Nephron (organoid): ENCODE measurements at regions not wholly inside any gene's neighbourhood (a gene's known extent, or its start where the extent isn't known, plus 50 kb on each side); places are given as distances from the start of the nearest gene placed in this dataset.
A peak's percentile ranks its signal among the peaks of the same experiment; 100 is the strongest.

ENCODE experiments used
- H3K27ac Mint-ChIP-seq, 3 experiments: 2 replicates each; pipeline ENCODE4 v1.8.0; 2020; ENCODE audit warnings: mixed read lengths in 3 of 3, mild to moderate bottlenecking in 2 of 3, moderate library complexity in 1 of 3
- H3K27me3 Mint-ChIP-seq: 2 replicates; pipeline ENCODE4 v1.8.0; 2021; ENCODE audit warnings: low read depth, mild to moderate bottlenecking, moderate library complexity, mixed read lengths
- H3K36me3 Mint-ChIP-seq: 2 replicates; pipeline ENCODE4 v1.8.0; 2020; ENCODE audit warnings: low read depth, mixed read lengths
- H3K4me1 Mint-ChIP-seq: 2 replicates; pipeline ENCODE4 v1.8.0; 2020; ENCODE audit warnings: mixed read lengths
- H3K4me3 Mint-ChIP-seq, 3 experiments: 2 replicates each; pipeline ENCODE4 v1.8.0; 2020; ENCODE audit warnings: mild to moderate bottlenecking in 3 of 3, mixed read lengths in 3 of 3, moderate library complexity in 2 of 3
- H3K9me3 Mint-ChIP-seq: 2 replicates; pipeline ENCODE4 v1.8.0; 2020; ENCODE audit warnings: mixed read lengths
- CTCF ChIP-seq, 3 experiments: fragments of 200-600 bp; sonication (generic); IDR thresholded peaks; one replicate each; pipeline ENCODE4 v1.5.0; 2021; ENCODE audit warnings: antibody characterized with exemption in 3 of 3; ENCODE audit not compliant: unreplicated experiment in 3 of 3

- H3K4me1 Mint-ChIP-seq, result no peaks in the 10 kb centered on the region
- H3K27me3 Mint-ChIP-seq, result no peaks in the 10 kb centered on the region
- no peak for TF ChIP-seq CTCF (IDR thresholded peaks at IDR 0.05; ENCODE audit: unreplicated experiment in 3 of 3)
- H3K27ac Mint-ChIP-seq, result no peak overlapping the region
- H3K4me3 Mint-ChIP-seq, result no peak overlapping the region
- no peaks in the 10 kb centered on the region for H3K36me3 Mint-ChIP-seq
- H3K9me3 Mint-ChIP-seq, result peaks cover 3% of the 10 kb centered on the region
These were observed 934.6 kb downstream of the TUSC7 start for GRCh38 chr3:117644203-117644602.

GRCh38 chr3:117645561-117646242 is 936.1 kb downstream of the TUSC7 start:
- Mint-ChIP-seq H3K9me3 (peaks cover 3% of the 10 kb centered on the region), H3K36me3 (no peaks in the 10 kb centered on the region), H3K4me3 (no peak overlapping the region), H3K4me1 (peaks cover 4% of the 10 kb centered on the region), H3K27ac (no peak overlapping the region), H3K27me3 (no peaks in the 10 kb centered on the region)
- no peak for TF ChIP-seq CTCF (IDR thresholded peaks at IDR 0.05; ENCODE audit: unreplicated experiment in 3 of 3)

GRCh38 chr3:117647435-117647834 is 937.9 kb downstream of the TUSC7 start:
- no peak for TF ChIP-seq CTCF (IDR thresholded peaks at IDR 0.05; ENCODE audit: unreplicated experiment in 3 of 3)
- H3K36me3 Mint-ChIP-seq, result no peaks in the 10 kb centered on the region
- no peak overlapping the region for H3K4me3 Mint-ChIP-seq
- H3K4me1 Mint-ChIP-seq, result peaks cover 12% of the 10 kb centered on the region
- peaks cover 3% of the 10 kb centered on the region for H3K9me3 Mint-ChIP-seq
- no peak overlapping the region for H3K27ac Mint-ChIP-seq
- no peaks in the 10 kb centered on the region for H3K27me3 Mint-ChIP-seq

- no peaks in the 10 kb centered on the region for H3K27me3 Mint-ChIP-seq
- no peaks in the 10 kb centered on the region for H3K36me3 Mint-ChIP-seq
- H3K9me3 Mint-ChIP-seq, result no peaks in the 10 kb centered on the region
- H3K27ac Mint-ChIP-seq, result peak overlapping the region; percentile 40 to 63 (median 44)
- no peak for TF ChIP-seq CTCF (IDR thresholded peaks at IDR 0.05; ENCODE audit: unreplicated experiment in 3 of 3)
- H3K4me3 Mint-ChIP-seq, result no peak overlapping the region
- H3K4me1 Mint-ChIP-seq, result peaks cover 12% of the 10 kb centered on the region
These were observed 941.7 kb downstream of the TUSC7 start for GRCh38 chr3:117651246-117651645.

- no peak for TF ChIP-seq CTCF (IDR thresholded peaks at IDR 0.05; ENCODE audit: unreplicated experiment in 3 of 3)
- Mint-ChIP-seq H3K36me3 (no peaks in the 10 kb centered on the region), H3K9me3 (no peaks in the 10 kb centered on the region), H3K27ac (no peak overlapping the region), H3K4me1 (peaks cover 5% of the 10 kb centered on the region), H3K4me3 (no peak overlapping the region), H3K27me3 (no peaks in the 10 kb centered on the region)
These were observed 946.8 kb downstream of the TUSC7 start for GRCh38 chr3:117656391-117656790.

- H3K9me3 Mint-ChIP-seq, result no peaks in the 10 kb centered on the region
- H3K4me3 Mint-ChIP-seq, result no peak overlapping the region
- peaks cover 8% of the 10 kb centered on the region for H3K4me1 Mint-ChIP-seq
- H3K27ac Mint-ChIP-seq, result no peak overlapping the region
- no peak for TF ChIP-seq CTCF (IDR thresholded peaks at IDR 0.05; ENCODE audit: unreplicated experiment in 3 of 3)
- H3K27me3 Mint-ChIP-seq, result no peaks in the 10 kb centered on the region
- no peaks in the 10 kb centered on the region for H3K36me3 Mint-ChIP-seq
These were observed 947.7 kb downstream of the TUSC7 start for GRCh38 chr3:117657278-117657677.
